GM21381 (cell line): ENCODE measurements at regions not wholly inside any gene's neighbourhood (a gene's known extent, or its start where the extent isn't known, plus 50 kb on each side); places are given as distances from the start of the nearest gene placed in this dataset.
"Not testable (repeated sequence)": the region's sequence is repeated elsewhere in the genome, so short reads cannot be mapped to it uniquely, and the experiment has no call there.

ENCODE experiments used
- ATAC-seq: cut with Tn5 transposase; IDR thresholded peaks from one replicate; pipeline ENCODE4 v1.9.1; 2021; ENCODE audit warnings: mild to moderate bottlenecking, moderate library complexity; ENCODE audit not compliant: unreplicated experiment

- no peak for ATAC-seq
Observed at GRCh38 chr2:153420394-153420793, 58.2 kb downstream of the RPRM start.

DNA sequence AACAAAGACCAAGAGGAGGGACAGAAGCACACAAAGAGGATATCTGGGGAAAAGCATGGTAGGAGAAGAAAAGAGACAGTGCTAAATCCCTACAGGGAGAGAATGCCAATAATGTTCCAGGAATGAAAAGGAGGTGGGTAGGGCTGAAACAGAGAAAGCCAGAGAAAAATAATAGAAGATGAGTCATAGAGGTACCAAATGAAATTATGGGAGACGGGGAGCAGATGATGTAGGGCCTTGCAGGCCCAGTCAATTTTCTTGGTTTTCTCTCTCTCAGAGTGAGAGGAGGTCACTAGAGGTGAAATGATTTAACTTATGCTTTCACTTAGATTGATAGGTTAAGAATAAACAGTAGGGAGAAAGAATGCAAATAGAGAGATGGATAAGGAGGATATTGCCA lies 61.5 kb downstream of the RPRM start:
- ATAC-seq = no peak

DNA sequence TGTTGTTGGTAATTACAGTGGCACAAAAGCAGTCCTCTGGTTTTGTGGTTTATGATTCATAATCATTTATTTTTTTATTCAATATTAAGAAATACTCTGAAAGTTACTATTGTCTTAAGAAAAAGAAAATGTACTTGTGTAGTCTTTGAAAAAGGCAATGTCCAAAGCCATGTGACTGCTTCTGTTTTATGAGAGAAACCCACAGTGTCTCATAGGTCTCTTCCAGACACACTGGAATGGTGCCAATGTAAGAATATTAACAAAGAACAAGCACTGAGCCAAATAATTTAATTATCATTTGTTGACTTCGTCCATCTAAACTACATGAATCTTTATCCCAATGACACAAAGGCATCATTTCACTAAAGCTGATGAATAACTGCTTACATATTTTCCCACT lies 62.5 kb downstream of the RPRM start:
- ATAC-seq = no peak

- ATAC-seq = no peak
Observed at GRCh38 chr2:153408710-153409385, 69.7 kb downstream of the RPRM start.

- ATAC-seq = no peak
Observed at GRCh38 chr2:153405196-153405595, 73.4 kb downstream of the RPRM start.

- no peak for ATAC-seq
Observed at GRCh38 chr2:153404792-153405191, 73.8 kb downstream of the RPRM start.

DNA sequence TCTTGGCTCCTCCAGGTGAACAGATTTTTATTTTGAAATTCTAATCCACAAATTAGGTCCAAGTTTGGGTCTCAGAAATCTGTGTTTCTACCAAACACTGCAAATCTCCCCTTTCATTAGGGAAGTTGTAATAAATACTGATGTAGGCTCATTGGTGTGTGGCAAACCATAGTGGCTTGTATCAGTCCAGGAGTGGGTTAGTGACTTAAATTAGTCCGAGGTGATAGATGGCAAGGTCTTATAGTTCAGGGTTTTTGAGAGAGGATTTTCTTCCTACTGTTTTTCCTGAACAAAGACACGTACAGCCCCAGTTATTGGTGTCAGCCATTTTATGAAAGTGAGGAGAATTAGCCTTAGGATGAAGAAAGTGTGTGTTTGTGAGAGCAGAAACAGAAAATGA lies 74.6 kb downstream of the RPRM start:
- no peak for ATAC-seq

DNA sequence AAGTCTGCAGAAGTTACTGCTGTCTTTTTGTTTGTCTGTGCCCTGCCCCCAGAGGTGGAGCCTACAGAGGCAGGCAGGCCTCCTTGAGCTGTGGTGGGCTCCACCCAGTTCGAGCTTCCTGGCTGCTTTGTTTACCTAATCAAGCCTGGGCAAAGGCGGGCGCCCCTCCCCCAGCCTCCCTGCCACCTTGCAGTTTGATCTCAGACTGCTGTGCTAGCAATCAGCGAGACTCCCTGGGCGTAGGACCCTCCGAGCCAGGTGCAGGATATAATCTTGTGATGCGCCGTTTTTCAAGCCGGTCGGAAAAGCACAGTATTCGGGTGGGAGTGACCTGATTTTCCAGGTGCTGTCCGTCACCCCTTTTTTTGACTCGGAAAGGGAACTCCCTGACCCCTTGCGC lies 75.2 kb downstream of the RPRM start:
- ATAC-seq = not testable (repeated sequence)

GRCh38 chr2:153394686-153395085 lies 83.9 kb downstream of the RPRM start:
- ATAC-seq = no peak

GRCh38 chr2:153394247-153394646 lies 84.3 kb downstream of the RPRM start:
- no peak for ATAC-seq

DNA sequence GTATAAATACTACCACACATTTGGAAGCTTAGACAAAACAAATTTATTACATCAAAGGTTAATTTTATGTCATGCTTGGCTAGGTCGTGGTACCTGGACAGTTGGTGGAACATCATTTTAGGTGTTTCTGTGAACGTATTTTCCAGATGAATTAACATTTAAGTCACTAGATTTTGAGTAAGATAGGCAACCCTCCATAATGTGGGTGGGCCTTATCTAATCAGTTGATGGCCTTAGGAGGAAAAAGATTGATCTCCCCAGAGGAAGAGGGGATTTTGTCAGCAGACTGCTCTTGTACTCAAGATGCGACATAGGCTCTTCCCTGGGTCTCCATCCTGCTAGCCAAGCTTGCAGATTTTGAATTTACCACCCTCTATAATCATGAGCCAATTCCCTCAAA lies 85.0 kb downstream of the RPRM start:
- no peak for ATAC-seq

DNA sequence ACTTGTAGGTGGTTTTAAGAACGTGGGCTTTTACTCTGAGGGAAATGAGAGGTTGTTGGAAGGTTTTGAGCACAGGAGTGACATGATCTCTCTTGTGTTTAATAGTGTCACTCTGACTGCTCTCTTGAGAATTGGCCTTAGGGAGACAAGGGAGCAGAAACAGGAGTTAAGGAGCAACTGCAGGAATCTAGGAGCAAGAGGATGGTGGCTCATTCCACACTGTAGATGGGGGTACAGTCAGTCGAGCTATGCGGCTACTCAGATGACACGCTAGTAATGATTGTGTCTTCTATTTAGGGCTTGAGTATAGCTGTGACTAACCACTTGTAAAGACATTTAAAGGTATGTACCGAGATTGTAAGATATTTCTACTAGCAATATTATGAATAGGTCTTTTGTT lies 87.4 kb downstream of the RPRM start:
- no peak for ATAC-seq

DNA sequence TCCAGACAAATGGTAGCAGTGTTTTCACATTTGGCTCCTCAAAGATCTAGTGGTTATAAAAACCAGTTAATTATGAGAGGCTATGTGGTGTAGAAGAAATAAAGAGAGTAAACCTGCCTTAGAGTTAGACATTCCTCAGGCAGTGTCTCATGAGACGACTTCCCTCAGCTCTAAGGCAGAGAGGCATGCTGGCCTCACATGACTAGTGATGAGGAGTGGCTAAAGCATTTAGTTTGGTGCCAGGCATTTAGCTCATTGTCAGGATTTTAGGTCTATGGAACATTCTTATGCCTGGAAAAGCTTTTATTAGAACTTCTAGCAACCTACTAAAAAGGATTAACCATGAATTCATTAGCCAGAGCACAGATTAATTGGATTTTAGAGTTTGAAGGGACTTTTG lies 90.3 kb downstream of the RPRM start:
- ATAC-seq = no peak

- no peak for ATAC-seq
Observed at GRCh38 chr2:153387203-153387602, 91.4 kb downstream of the RPRM start.

GRCh38 chr2:153386481-153386897 lies 92.1 kb downstream of the RPRM start:
- ATAC-seq = no peak

GRCh38 chr2:153373510-153374279 lies 104.9 kb downstream of the RPRM start:
- ATAC-seq = peak; percentile 78

- ATAC-seq = no peak
Observed at GRCh38 chr2:153360239-153360638, 118.3 kb downstream of the RPRM start.

DNA sequence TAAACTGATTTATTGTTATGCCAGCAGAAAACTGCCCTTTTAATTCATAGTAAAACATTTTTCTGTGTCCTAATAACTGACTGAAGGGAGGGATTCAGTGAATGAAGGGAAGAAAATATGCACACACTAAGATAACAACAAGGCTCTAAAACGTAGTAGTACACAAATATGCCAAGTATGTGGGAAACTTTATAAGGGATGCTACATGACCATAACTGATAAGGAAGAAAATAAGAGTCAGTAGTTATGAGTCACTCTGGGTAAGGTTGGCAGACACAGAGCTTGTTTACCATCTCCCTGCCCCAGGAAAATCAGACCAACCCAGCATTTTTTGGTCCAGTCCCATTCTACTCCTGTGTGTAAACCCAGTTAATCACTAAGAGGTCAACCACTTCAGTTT lies 124.2 kb downstream of the RPRM start:
- no peak for ATAC-seq

- ATAC-seq = no peak
Observed at GRCh38 chr2:153349603-153350002, 129.0 kb downstream of the RPRM start.

DNA sequence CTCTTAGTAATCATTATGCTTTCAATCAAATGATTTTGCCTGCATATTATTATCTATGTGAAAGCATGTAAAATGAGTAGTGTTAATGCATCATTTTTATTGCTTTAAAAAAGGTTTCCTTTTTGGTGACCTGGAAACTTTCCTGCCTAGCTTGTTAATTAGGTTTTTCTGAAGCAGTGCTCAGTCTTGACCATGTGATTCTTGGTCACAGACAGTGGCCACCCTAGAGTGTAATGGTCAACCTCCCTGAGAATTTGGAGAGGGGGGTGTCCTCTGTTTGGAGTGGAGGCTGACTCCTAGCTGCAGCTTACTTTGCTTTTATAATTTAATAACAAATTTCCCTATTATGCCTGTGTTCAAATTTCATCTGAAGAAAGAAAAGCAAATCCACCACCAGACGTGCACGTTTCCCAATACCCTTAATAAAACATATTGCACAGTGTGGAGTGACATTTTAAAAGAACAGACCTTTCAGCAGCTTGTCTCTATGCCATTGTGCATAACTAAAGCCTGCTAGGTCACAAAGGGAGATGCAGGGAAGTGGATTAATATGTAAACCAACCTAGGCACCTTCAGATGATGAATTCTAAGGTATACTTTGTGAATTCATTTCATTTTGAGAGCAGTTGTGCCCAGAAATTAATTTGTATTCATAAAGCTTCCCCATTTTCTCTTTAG lies 130.6 kb downstream of the RPRM start:
- ATAC-seq = no peak

DNA sequence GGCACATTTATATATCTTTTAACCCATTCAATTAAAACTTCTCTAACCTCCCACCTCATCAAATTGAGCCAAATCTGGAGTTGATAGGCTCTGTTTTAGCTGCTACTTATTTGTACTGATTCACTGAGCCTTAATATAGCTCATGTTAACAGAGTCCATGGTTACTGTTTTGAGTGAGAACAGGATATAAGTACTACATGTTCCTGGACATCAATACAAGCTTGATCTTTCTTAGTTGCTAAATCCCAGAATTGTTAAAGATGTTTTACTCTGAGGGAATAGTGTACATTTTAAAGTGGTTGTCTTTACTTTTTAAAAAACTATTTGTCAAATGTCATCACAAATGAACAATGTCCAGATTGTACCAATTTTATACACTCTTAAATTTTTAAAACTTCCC lies 157.7 kb downstream of the RPRM start:
- no peak for ATAC-seq

- no peak for ATAC-seq
Observed at GRCh38 chr2:153311432-153311831, 167.1 kb downstream of the RPRM start.
